H4 (cell line): ENCODE measurements at regions not wholly inside any gene's neighbourhood (a gene's known extent, or its start where the extent isn't known, plus 50 kb on each side); places are given as distances from the start of the nearest gene placed in this dataset.
"Not testable (repeated sequence)": the region's sequence is repeated elsewhere in the genome, so short reads cannot be mapped to it uniquely, and the experiment has no call there.

Experiments used
- DNase-seq: peaks from one replicate; pipeline ENCODE4 v3.0.0-alpha.2; 2015; ENCODE audit warnings: low spot score

DNA sequence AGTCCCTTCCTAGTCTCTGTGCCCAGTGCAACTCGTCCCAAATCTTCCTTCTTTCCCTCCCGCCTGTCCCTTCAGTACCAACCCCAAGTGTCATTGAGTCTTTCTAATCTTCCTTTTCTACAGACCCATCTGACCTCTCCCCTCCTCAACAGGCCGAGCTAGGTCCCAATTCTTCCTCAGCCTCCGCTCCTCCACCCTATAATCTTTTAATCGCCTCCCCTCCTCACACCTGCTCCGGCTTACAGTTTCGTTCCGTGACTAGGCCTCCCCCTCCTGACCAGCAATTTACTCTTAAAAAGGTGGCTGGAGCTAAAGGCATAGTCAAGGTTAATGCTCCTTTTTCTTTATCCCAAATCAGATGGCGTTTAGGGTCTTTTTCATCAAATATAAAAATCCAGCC, 123.1 kb upstream of the MAP2 start:
- not testable (repeated sequence) for DNase-seq

- no peak for DNase-seq
Measured at GRCh38 chr2:209305026-209305425, 118.8 kb upstream of the MAP2 start.

DNA sequence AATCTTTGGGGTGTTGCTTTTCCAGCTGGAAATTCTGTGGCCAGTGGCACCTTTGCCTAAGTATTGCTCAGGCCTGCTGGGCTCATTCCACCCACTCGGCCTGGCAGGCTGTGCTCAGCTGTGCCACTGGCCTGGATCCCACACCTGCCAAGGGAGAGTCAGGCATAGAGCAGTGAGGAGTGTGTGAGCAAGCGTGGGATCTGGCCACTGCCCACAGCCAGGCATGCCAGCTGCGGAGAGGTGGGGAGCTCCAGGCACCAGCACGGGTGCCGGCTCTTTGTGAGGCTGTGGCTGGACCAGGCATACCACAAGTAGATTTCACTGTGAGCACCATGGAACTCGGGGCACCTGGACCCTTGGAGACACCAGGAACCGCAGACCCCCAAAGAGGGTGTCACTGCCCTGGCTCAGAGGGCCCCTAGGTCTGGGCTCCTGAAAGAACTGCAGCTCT, 118.1 kb upstream of the MAP2 start:
- no peak for DNase-seq

DNA sequence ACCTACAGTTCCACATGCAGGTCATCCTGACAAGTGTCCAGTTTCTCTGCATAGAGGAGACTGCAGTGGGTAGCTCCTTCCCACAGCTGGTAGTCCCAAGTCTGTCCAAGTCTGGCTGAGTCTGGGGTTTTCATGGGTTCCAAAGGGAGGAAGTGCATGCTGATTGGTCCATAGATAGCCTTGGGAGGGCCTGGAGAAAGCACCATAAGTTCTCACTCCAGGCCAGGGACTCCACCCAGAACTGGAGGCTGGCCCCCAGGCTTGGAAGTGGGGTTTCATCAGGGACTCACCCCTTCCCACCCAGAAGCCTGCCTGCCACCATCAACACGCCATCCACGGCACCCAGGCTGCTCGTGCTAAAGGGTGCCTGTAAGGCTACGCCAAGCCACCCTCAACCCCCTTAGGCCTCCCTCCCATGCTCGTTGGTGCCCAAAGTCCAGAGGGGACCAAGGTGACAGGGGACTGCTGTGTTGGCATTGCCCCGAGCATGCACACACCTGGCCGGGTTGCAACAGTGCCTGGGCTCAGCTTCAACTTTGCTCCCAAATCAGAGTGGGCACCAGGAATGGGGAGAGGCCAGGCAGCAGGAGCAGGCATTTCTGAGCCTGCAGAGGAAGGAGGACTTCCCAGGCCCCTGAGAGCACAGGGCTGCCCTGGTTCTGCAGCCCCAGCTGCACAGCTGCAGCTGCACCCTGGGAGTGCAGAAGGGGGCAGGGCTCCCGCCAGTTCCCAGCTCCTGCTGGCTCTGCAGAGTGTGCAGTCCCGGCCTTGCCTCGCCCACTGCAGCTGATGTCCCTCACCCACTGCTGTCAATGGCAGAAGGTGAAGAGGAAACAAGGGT, 116.5 kb upstream of the MAP2 start:
- no peak for DNase-seq

DNA sequence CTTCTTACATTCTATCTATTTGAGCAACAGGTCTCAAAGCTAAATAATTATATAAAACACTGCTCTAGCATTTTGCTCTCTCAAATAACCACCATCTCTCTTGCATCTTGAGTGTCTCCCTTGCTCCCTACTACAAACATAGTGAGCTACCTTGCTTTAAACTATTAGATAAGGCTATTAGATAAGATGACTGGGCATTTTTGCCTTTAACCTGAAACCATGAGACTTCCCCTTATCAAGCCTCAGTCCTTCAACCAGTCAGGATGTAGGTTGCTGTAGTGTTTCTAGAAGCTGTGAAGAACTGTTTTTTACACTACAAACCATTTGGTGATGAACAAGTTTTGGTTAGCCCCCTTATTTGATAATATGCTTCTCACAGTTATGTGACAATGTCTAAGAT, 115.4 kb upstream of the MAP2 start:
- DNase-seq = no peak

- no peak for DNase-seq
Measured at GRCh38 chr2:209311948-209312347, 111.9 kb upstream of the MAP2 start.

- DNase-seq = not testable (repeated sequence)
Measured at GRCh38 chr2:209312450-209312849, 111.4 kb upstream of the MAP2 start.

DNA sequence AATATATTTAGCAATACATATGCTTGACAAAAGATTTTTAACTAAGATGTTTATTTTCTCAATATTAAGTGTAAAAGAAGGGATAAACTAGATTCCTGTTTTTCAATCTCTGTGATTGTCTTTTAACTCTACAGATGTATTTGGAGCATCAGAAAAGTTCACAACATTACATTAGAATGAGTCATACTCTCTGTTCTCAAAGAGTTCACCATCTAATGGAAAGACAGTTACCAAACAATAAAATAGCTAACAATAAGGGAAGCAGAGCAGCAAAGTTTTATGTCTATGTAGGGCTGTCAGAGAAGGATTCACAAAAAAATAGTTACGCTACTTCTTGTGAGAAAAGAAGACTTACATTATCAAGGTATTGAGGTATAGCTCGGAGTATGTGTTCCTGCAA, 109.2 kb upstream of the MAP2 start:
- no peak for DNase-seq

GRCh38 chr2:209316141-209316540, 107.7 kb upstream of the MAP2 start:
- no peak for DNase-seq

DNA sequence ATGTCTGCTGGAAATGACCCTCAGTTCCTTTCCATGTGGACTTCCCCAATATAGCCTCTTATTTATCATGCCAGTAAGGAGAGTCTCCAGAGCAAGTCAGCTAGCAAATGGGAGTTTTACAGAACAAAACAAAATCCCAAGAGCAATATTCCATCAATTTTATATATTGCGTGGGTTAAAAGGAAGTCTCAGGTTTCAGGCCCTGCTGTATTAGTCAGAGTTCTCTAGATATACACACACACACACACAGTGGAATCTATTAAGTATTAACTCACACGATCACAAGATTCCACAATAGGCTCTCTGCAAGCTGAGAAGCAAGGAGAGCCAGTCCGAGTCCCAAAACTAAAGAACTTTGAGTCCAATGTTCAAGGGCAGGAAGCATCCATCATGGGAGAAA, 102.8 kb upstream of the MAP2 start:
- DNase-seq = peak; percentile 13

GRCh38 chr2:209321581-209321980, 102.3 kb upstream of the MAP2 start:
- no peak for DNase-seq

GRCh38 chr2:209322041-209322440, 101.8 kb upstream of the MAP2 start:
- no peak for DNase-seq

GRCh38 chr2:209322905-209323512, 100.8 kb upstream of the MAP2 start:
- no peak for DNase-seq

DNA sequence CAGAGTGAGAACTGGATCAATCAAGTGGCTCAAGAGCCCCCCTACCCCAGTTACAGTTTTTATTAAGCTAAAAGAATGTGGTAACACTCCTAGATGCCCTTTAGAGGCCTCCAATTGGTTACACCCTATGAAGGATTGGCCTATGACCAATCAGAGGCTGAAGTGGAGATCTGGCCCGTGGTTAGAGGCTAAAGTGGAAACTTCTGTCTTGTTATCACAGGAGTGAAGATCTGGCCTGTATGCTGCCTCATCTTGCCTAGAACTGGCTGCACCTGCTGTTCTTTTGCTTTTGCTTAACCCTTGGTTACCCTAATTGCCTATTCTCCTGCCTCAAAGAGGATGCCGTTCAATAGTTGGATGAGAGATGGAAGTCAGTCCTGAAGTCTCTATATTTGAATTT, 100.1 kb upstream of the MAP2 start:
- no peak for DNase-seq

GRCh38 chr2:209324281-209324680, 99.6 kb upstream of the MAP2 start:
- no peak for DNase-seq

DNA sequence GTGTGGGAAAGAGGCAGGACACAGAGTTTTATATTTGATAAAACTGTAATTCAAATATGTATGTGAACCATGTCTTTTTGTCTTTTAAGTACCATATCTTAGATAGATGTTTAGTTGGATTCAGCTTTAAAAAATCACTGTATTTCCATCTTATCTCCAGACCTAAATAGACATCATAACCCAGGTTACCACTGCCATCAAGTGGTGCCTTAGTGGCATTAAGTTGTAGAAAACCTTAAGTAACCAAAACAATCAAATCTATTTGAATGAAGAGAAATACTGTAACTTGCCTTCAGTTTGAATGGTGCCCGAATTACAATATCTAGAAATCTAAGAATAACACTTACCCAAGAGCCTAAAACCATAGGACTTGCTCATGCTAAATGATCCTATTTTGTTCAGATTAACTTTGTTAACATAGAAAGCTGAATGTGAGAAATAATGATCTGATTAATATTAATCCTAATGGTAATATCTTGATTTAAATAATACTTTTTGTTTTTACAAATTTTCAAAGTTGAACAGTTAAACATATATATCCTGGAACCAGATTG, 92.5 kb upstream of the MAP2 start:
- DNase-seq = peak; percentile 57

GRCh38 chr2:209334188-209335017, 89.4 kb upstream of the MAP2 start:
- peak; percentile 63 for DNase-seq

DNA sequence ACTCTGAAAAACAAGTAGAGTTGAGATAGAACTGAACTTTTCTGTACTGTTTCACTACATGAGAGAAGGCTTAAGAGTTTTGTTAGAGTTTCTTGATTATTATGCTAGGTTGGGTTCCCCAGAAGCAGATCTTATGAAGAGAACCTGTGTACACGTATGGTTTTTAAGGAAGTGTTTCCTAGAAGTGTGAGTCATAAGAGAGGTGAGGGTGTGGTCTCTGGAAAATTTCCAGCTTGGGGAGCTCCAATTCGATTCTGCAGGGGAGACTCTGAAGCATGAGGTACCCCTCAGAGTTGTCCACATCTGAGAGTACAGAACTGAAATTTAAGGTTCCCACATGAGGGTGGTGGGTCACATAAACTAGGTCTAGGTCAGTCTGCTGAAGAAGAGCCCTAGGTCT, 83.3 kb upstream of the MAP2 start:
- DNase-seq = no peak

- no peak for DNase-seq
Measured at GRCh38 chr2:209344349-209344748, 79.5 kb upstream of the MAP2 start.

DNA sequence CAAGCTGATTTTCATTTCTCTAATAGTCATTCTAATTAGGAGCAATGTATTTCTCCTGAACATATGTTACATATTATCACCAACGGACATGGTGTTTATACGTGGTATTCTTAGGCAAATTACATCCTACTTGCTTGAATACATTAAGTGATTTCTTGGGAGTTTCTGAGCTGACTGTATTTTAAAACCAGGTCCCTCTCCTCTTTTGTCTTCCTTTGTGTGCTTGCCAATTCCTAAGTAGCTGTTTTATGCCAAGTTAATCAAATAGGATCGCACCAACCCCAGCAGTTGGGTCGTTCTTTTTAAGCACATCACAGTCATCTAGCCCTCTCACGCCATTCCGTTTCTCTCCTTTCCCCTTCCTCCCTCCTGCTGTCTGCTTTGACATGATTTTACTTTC, 75.4 kb upstream of the MAP2 start:
- DNase-seq = no peak

GRCh38 chr2:209351636-209352035, 72.2 kb upstream of the MAP2 start:
- DNase-seq = no peak

DNA sequence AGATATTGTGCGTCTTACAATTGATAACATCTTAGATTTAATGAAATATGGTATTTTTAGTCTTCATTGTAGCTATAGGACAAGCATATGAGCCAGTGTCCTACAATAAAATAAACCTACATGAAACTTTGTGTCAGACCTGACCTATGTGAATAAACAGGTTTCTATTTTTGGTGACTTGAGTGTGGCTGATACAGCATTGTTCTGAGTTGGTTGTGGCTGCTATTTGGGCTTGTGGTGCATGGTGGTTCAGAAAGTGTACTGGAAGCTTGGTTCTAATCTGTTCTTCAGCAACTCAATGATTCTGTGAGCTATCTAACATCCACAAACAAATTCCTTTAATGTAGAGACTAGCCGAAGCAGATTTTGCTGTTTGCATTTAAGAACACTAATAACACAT, 64.9 kb upstream of the MAP2 start:
- DNase-seq = no peak
